ENCODE measurements at regions not wholly inside any gene's neighbourhood (a gene's known extent, or its start where the extent isn't known, plus 50 kb on each side); places are given as distances from the start of the nearest gene placed in this dataset.
"Not testable (repeated sequence)": the region's sequence is repeated elsewhere in the genome, so short reads cannot be mapped to it uniquely, and the experiment has no call there.

DNA sequence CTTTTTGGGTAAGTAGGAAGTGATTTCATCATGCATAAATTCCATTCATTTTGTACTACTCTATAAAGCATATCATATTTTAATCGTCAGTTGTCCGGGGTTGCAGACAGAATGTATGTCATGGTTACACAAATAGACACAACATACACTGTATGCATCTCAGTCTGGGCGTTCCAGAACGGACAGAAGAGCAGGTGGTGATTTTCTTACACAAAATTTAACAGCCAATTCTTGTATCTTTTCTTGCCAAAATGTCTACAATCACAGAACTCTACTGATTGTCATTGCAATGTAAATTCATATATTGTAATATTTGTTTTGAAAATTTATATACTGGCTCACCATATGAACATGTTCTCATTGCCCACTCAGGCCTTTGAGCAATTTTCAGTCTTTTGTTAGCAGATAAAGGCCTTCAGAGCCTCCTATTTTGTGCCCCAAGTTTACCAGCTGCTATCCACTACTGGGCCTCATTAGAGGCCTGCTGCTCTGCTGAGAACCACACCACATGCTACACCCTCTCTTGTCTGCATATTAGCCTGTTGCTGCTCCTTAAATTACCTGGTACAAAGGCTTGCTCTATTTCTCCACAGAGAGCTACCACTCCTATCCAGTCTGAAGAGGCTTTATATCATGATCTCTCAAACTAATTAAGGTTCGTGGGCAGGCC, 61.5 kb downstream of the PRDM13 start:
- TF ChIP-seq CTBP1 (IDR thresholded peaks at IDR 0.05; ENCODE audit: borderline replicate concordance) (no peak), FOXM1 (IDR thresholded peaks at IDR 0.05; ENCODE audit: borderline replicate concordance) (no peak), HDGF (IDR thresholded peaks at IDR 0.05; ENCODE audit: borderline replicate concordance) (no peak), L3MBTL2 (conservative IDR thresholded peaks at IDR 0.05) (no peak), FOXK2 (IDR thresholded peaks at IDR 0.05) (no peak), FOXA1 (IDR thresholded peaks at IDR 0.05) (no peak), ARNT (IDR thresholded peaks at IDR 0.05) (no peak), BHLHE40 (IDR thresholded peaks at IDR 0.05; ENCODE audit: borderline replicate concordance) (no peak), ZNF384 (IDR thresholded peaks at IDR 0.05) (no peak), TARDBP (IDR thresholded peaks at IDR 0.05) (no peak), NFRKB (IDR thresholded peaks at IDR 0.05) (no peak), SUZ12 (IDR thresholded peaks at IDR 0.05) (no peak), ELF4 (IDR thresholded peaks at IDR 0.05) (no peak), SP1 (IDR thresholded peaks at IDR 0.05) (no peak), LEF1 (IDR thresholded peaks at IDR 0.05; ENCODE audit: borderline replicate concordance) (no peak)
- TF ChIP-seq, protein P1, sequence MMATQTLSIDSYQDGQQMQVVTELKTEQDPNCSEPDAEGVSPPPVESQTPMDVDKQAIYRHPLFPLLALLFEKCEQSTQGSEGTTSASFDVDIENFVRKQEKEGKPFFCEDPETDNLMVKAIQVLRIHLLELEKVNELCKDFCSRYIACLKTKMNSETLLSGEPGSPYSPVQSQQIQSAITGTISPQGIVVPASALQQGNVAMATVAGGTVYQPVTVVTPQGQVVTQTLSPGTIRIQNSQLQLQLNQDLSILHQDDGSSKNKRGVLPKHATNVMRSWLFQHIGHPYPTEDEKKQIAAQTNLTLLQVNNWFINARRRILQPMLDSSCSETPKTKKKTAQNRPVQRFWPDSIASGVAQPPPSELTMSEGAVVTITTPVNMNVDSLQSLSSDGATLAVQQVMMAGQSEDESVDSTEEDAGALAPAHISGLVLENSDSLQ (IDR thresholded peaks at IDR 0.05) = no peak
- ChIA-PET POLR2A (no interaction called here), CTCF (no interaction called here)
- DNase-seq (ENCODE audit: extremely low spot score) = no peak

DNA sequence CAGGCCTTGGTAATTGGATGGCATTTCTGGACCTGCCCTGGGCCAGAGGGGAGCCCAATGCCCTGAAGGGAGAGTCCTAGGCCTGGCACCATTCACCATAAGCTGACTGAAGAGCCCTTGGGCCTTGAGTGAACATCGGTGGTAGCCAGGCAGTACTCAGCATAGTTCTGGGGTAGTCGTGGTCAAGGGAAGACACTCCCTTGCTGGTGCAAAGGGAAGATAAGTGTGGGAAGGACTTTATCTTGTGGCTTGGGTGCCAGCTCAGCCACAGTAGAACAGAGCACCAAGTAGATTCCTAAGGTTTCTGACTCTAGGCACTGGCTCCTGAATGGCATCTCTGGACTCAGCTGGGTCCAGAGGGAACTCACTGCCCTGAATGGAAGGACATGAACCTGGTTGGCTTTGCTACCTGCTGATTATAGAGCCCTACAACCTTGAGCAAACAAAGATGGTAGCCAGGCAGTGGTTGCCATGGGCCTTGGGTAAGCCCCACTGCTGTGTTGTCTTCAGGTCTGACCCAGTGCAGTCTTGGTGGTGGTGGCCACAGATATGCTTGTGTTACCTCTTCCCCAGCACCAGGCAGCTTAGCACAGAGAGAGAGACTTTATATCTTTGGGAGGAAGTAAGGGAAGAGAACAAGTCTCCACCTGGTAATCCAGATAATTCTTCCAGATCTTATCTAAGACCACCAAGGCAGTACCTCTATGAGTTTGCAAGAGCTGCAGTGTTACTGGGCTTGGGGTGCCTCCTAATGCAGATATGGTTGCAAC, 83.5 kb downstream of the PRDM13 start:
- TF ChIP-seq, protein P1 (IDR thresholded peaks at IDR 0.05) = no peak
- no peak for TF ChIP-seq SUZ12 (IDR thresholded peaks at IDR 0.05)
- TF ChIP-seq ZNF384 (IDR thresholded peaks at IDR 0.05) = no peak
- no peak for TF ChIP-seq BHLHE40 (IDR thresholded peaks at IDR 0.05; ENCODE audit: borderline replicate concordance)
- no peak for TF ChIP-seq L3MBTL2 (conservative IDR thresholded peaks at IDR 0.05)
- TF ChIP-seq NFRKB (IDR thresholded peaks at IDR 0.05) = no peak
- TF ChIP-seq SP1 (IDR thresholded peaks at IDR 0.05) = no peak
- TF ChIP-seq FOXM1 (IDR thresholded peaks at IDR 0.05; ENCODE audit: borderline replicate concordance) = no peak
- TF ChIP-seq ARNT (IDR thresholded peaks at IDR 0.05) = no peak
- TF ChIP-seq FOXA1 (IDR thresholded peaks at IDR 0.05) = no peak
- no peak for TF ChIP-seq HDGF (IDR thresholded peaks at IDR 0.05; ENCODE audit: borderline replicate concordance)
- TF ChIP-seq LEF1 (IDR thresholded peaks at IDR 0.05; ENCODE audit: borderline replicate concordance) = no peak
- no peak for TF ChIP-seq CTBP1 (IDR thresholded peaks at IDR 0.05; ENCODE audit: borderline replicate concordance)
- no peak for TF ChIP-seq FOXK2 (IDR thresholded peaks at IDR 0.05)
- no peak for TF ChIP-seq ELF4 (IDR thresholded peaks at IDR 0.05)
- TF ChIP-seq TARDBP (IDR thresholded peaks at IDR 0.05) = no peak
- no peak for DNase-seq (ENCODE audit: extremely low spot score)
- POLR2A ChIA-PET = no interaction called here
- CTCF ChIA-PET = no interaction called here

DNA sequence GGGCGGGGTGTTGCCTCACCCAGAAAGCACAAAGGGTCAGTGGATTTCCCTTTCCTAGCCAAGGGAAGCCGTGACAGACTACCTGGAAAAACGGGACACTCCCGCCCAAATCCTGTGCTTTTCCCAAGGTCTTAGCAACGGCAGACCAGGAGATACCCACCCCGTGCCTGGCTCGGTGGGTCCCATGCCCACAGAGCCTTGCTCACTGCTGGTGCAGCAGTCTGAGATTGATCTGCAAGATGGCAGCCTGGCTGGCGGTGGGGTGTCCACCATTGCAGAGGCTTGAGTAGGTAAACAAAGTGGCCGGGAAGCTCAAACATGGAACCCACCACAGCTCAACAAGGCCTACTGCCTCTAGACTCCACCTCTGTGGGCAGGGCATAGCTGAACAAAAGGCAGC, 95.7 kb downstream of the PRDM13 start:
- CTCF ChIA-PET; POLR2A ChIA-PET; DNase-seq (ENCODE audit: extremely low spot score): not testable (repeated sequence)

DNA sequence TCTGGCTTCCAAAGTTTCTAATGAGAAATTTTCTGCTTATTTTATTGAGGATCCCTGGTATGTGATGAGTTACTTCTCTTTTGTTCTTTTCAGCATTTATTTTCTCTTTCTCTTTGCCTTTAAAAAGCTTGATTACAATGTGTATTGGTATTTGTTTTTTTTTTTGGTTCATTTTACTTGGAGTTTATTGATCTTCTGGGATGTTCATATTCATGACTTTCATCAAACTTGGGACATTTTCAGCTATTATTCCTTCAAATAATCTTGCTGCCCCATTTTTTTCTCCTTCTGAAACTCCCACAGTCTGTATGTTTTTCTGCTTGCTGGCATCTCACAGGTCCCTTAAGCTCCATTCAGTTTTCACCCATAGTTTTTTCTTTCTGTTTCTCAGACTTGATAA, 102.4 kb downstream of the PRDM13 start:
- POLR2A ChIA-PET = no interaction called here
- CTCF ChIA-PET = interaction anchor here (0.6 to 0.8 kb wide), 2 partner anchors 11 to 467 kb away, joined by 3 read pairs; no protein-coding TSS in a partner anchor
- TF ChIP-seq HDGF (IDR thresholded peaks at IDR 0.05; ENCODE audit: borderline replicate concordance) (no peak), TARDBP (IDR thresholded peaks at IDR 0.05) (no peak), FOXA1 (IDR thresholded peaks at IDR 0.05) (no peak), L3MBTL2 (conservative IDR thresholded peaks at IDR 0.05) (no peak), ELF4 (IDR thresholded peaks at IDR 0.05) (no peak), FOXK2 (IDR thresholded peaks at IDR 0.05) (no peak), SP1 (IDR thresholded peaks at IDR 0.05) (no peak), SUZ12 (IDR thresholded peaks at IDR 0.05) (no peak), ARNT (IDR thresholded peaks at IDR 0.05) (no peak), CTBP1 (IDR thresholded peaks at IDR 0.05; ENCODE audit: borderline replicate concordance) (no peak), BHLHE40 (IDR thresholded peaks at IDR 0.05; ENCODE audit: borderline replicate concordance) (no peak), NFRKB (IDR thresholded peaks at IDR 0.05) (no peak), FOXM1 (IDR thresholded peaks at IDR 0.05; ENCODE audit: borderline replicate concordance) (no peak), LEF1 (IDR thresholded peaks at IDR 0.05; ENCODE audit: borderline replicate concordance) (no peak), ZNF384 (IDR thresholded peaks at IDR 0.05) (no peak)
- TF ChIP-seq, protein P1 (IDR thresholded peaks at IDR 0.05) = no peak
- no peak for DNase-seq (ENCODE audit: extremely low spot score)

DNA sequence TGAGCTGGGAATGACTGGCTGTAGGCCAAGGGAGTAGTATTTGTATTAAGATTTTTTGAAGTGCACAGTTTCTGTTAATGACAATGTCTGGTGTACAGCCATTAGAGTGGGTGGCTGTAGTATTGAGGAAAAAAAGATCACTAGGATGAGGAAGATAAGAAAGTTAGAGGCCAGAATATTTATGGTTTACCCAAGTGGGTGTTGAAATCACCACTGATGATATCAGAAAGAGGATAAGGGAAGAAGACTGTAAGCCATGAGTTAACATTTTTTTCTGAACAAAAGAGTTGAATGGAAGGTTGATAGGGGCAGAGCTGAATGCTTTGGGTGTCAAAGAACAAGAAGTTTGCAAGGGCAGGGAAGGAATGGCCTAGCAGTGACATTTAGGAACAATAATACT, 104.7 kb downstream of the PRDM13 start:
- POLR2A ChIA-PET = no interaction called here
- CTCF ChIA-PET = no interaction called here
- DNase-seq (ENCODE audit: extremely low spot score) = no peak
- no peak for TF ChIP-seq BHLHE40 (IDR thresholded peaks at IDR 0.05; ENCODE audit: borderline replicate concordance)
- no peak for TF ChIP-seq L3MBTL2 (conservative IDR thresholded peaks at IDR 0.05)
- TF ChIP-seq, protein P1 (IDR thresholded peaks at IDR 0.05) = no peak
- TF ChIP-seq CTBP1 (IDR thresholded peaks at IDR 0.05; ENCODE audit: borderline replicate concordance) = no peak
- no peak for TF ChIP-seq TARDBP (IDR thresholded peaks at IDR 0.05)
- TF ChIP-seq SP1 (IDR thresholded peaks at IDR 0.05) = no peak
- TF ChIP-seq FOXA1 (IDR thresholded peaks at IDR 0.05) = no peak
- no peak for TF ChIP-seq NFRKB (IDR thresholded peaks at IDR 0.05)
- no peak for TF ChIP-seq HDGF (IDR thresholded peaks at IDR 0.05; ENCODE audit: borderline replicate concordance)
- no peak for TF ChIP-seq ELF4 (IDR thresholded peaks at IDR 0.05)
- TF ChIP-seq ARNT (IDR thresholded peaks at IDR 0.05) = no peak
- TF ChIP-seq FOXK2 (IDR thresholded peaks at IDR 0.05) = no peak
- TF ChIP-seq SUZ12 (IDR thresholded peaks at IDR 0.05) = no peak
- no peak for TF ChIP-seq ZNF384 (IDR thresholded peaks at IDR 0.05)

Measured in HEK293T (cell line).